Stomach (tissue), 8 donors: ENCODE measurements at regions not wholly inside any gene's neighbourhood (a gene's known extent, or its start where the extent isn't known, plus 50 kb on each side); places are given as distances from the start of the nearest gene placed in this dataset.
"Not testable (repeated sequence)": the region's sequence is repeated elsewhere in the genome, so short reads cannot be mapped to it uniquely, and the experiment has no call there.

Experiments
- DNase-seq, 2 donors: peaks; one replicate each; pipeline versions ENCODE4 v3.0.0 to v3.0.0-alpha.2; 2013 to 2019
- H3K27ac ChIP-seq, 5 donors: fragments of 200-600 bp in 4 of 5; sonication (generic) in 4 of 5; one replicate each; pipeline ENCODE4 v1.5.1; 2013 to 2019; ENCODE audit warnings: mild to moderate bottlenecking in 1 of 5, moderate library complexity in 1 of 5
- H3K27me3 ChIP-seq, 3 donors: fragments of 200-600 bp; sonication (generic); one replicate each; pipeline ENCODE4 v1.5.1; 2017 to 2019; ENCODE audit warnings: mixed run types in 1 of 3
- H3K36me3 ChIP-seq, 4 donors: fragments of 200-600 bp; sonication (generic); 1 replicate in 3 of 4; 2 replicates in 1 of 4; pipeline ENCODE4 v1.5.1; 2016 to 2019
- H3K4me1 ChIP-seq, 4 donors: fragments of 200-600 bp; sonication (generic); one replicate each; pipeline ENCODE4 v1.5.1; 2016 to 2019
- H3K4me3 ChIP-seq, 4 donors: fragments of 200-600 bp; sonication (generic) in 3 of 4; one replicate each; pipeline ENCODE4 v1.5.1; 2016 to 2019; ENCODE audit warnings: mild to moderate bottlenecking in 1 of 4
- H3K9me3 ChIP-seq, 4 donors: fragments of 200-600 bp; sonication (generic); one replicate each; pipeline ENCODE4 v1.5.1; 2016 to 2019
- EP300 ChIP-seq: sonication (generic); formaldehyde crosslinking; IDR thresholded peaks from one replicate; pipeline ENCODE4 v1.6.1; 2017; ENCODE audit warnings: antibody characterized with exemption
- POLR2A ChIP-seq, 4 donors: fragments of 450-650 bp; IDR thresholded peaks; one replicate each; pipeline ENCODE4 v1.6.1; 2016; ENCODE audit warnings: antibody characterized with exemption in 4 of 4, control low read depth in 2 of 4, mild to moderate bottlenecking in 1 of 4, moderate library complexity in 1 of 4
- POLR2AphosphoS5 ChIP-seq, 3 donors: sonication (generic); formaldehyde crosslinking; IDR thresholded peaks; one replicate each; pipeline ENCODE4 v1.6.1; 2016; ENCODE audit warnings: antibody characterized with exemption in 3 of 3
- WGBS, 5 donors: extraction: QIAGEN DNeasy Blood & Tissue Kit in 3 of 5; methylation state at CpG; one replicate each; pipeline versions ENCODE4 v1.1.5 to v1.1.7; 2013 to 2018; 5-methylcytosine and 5-hydroxymethylcytosine counted together
- intact Hi-C: fragments of 100-400 bp; cut with DNase I; formaldehyde crosslinking; loops from one replicate; pipeline ENCODE4 v1.15.1; 2023; ENCODE audit warnings: low total_unique reads
- small RNA-seq, 4 donors: library from RNA; depleted of rRNA; stranded (forward); fragments of <200 nt; gene quantifications; one replicate each; pipeline ENCODE3, GENCODE V24; 2016
- TF ChIP-seq, protein P1 (sequence below), 7 experiments: fragments of 450-650 bp in 4 of 7; fragments of 200-600 bp in 3 of 7; sonication (generic) in 3 of 7; IDR thresholded peaks; one replicate each; pipeline ENCODE4 v1.5.1; 2016 to 2019; ENCODE audit warnings: antibody characterized with exemption in 7 of 7, control low read depth in 2 of 7, mild to moderate bottlenecking in 1 of 7
- donor health status: healthy with polysubstance abuse.
- donor health status: Bipolar disorder and iron deficiency.
- donor health status: healthy.

DNA sequence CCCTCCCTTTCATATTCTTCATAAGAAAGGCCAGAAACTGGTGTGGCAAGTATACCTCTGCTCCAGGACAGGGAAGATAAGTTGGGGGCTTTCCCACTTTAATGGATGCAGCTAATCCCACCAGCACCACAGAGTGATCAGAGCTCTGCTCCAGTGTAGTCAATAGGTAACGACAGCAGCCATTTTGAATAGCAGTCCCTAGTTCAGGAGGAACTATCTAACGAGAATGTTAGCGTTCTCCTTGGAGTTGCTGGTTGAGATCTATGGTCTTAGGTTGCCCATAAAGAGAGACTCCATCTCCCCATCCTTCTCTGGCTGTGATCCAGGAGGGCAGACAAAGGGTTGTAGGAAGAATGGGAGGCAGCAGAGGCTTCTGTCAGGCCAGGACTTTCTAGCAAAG is 64.0 kb upstream of the CCDC90B start:
- intact Hi-C loops = no loop called here
- Histone ChIP-seq H3K27ac (no peak overlapping the region), H3K4me1 (no peaks in the 10 kb centered on the region), H3K9me3 (peaks cover 0 to 4% (median 0%) of the 10 kb centered on the region in 4 donors), H3K27me3 (no peaks in the 10 kb centered on the region), H3K4me3 (no peak overlapping the region), H3K36me3 (no peaks in the 10 kb centered on the region)
- 91 to 98% (median 95%) methylated on average over 3 of the region's 3 CpGs for WGBS, 5 donors
- no peak for DNase-seq
- no peak for TF ChIP-seq POLR2A (IDR thresholded peaks at IDR 0.05)
- TF ChIP-seq, protein P1, sequence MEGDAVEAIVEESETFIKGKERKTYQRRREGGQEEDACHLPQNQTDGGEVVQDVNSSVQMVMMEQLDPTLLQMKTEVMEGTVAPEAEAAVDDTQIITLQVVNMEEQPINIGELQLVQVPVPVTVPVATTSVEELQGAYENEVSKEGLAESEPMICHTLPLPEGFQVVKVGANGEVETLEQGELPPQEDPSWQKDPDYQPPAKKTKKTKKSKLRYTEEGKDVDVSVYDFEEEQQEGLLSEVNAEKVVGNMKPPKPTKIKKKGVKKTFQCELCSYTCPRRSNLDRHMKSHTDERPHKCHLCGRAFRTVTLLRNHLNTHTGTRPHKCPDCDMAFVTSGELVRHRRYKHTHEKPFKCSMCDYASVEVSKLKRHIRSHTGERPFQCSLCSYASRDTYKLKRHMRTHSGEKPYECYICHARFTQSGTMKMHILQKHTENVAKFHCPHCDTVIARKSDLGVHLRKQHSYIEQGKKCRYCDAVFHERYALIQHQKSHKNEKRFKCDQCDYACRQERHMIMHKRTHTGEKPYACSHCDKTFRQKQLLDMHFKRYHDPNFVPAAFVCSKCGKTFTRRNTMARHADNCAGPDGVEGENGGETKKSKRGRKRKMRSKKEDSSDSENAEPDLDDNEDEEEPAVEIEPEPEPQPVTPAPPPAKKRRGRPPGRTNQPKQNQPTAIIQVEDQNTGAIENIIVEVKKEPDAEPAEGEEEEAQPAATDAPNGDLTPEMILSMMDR (IDR thresholded peaks at IDR 0.05) = no peak
- no peak for TF ChIP-seq EP300
- no peak for TF ChIP-seq POLR2AphosphoS5 (IDR thresholded peaks at IDR 0.05)

DNA sequence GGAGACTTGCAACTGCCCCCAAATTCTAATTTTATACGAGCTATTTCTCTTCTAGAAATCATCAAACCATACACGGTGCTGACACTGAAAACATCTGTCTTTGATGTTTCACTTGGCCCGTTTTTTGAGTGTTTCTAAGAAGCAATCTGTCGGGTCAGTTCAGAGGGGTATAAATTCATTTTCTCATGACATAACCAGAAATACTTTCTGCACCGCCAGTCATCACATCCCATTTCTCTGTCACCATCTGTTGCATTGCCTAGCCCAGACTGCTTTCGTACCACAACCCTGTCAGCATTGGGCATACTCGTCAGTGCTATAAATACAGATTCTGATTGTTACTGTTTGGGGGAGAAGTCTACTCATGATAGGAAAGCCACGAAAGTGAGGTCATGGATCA is 63.1 kb upstream of the CCDC90B start:
- intact Hi-C loops = no loop called here
- no peaks in the 10 kb centered on the region for H3K36me3 ChIP-seq

DNA sequence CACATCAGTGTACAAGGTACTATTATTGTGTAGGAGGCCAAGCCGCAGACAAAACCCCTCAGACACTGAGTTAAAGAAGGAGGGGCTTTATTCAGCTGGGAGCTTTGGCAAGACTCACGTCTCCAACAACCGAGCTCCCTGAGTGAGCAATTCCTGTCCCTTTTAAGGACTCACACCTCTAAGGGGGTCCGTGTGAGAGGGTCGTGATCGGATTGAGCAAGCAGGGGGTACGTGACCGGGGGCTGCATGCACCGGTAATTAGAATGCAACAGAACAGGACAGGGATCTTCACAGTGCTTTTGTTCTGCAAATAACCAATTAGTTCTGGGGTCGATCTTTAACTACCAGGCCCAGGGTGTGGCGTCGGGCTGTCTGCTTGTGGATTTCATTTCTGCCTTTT is 60.5 kb upstream of the CCDC90B start:
- H3K9me3 ChIP-seq, intact Hi-C loops, H3K27ac ChIP-seq, H3K27me3 ChIP-seq, DNase-seq, H3K4me1 ChIP-seq, H3K36me3 ChIP-seq, H3K4me3 ChIP-seq: not testable (repeated sequence)
- 90 to 93% (median 91%) methylated on average over 12 of the region's 12 CpGs for WGBS, 5 donors

More for the DNA sequence above, 63.1 kb upstream of the CCDC90B start:
- Histone ChIP-seq H3K9me3 (peaks cover 0 to 4% (median 0%) of the 10 kb centered on the region in 4 donors), H3K4me1 (no peaks in the 10 kb centered on the region), H3K27me3 (no peaks in the 10 kb centered on the region), H3K4me3 (no peak overlapping the region), H3K27ac (no peak overlapping the region)
- 65 to 76% (median 74%) methylated on average over 8 of the region's 8 CpGs for WGBS, 5 donors
- TF ChIP-seq POLR2A (IDR thresholded peaks at IDR 0.05) (no peak), POLR2AphosphoS5 (IDR thresholded peaks at IDR 0.05) (no peak), EP300 (no peak)
- TF ChIP-seq, protein P1 (IDR thresholded peaks at IDR 0.05) = no peak
- DNase-seq = peak in 1 of 2 donors; percentile 11

DNA sequence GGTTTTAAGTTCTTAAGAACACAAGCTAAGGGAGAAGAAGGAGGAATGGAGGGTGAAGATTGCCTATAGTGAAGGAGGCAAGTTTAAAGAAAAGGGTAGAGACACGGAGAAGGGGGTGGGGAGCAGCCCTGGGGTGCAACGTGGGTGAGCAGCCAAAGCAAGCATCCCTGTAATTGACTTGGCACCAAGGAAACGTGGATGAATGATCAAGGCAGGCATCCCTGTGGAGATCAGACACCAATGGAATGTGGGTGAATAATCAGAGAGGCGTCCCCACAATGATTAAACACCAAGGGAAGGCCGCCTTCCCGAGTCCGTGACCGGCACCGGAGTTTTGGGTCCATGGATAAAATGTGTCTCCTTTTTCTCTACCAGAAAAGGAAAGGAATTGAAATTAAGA is 58.4 kb upstream of the CCDC90B start:
- H3K27me3 ChIP-seq, H3K4me1 ChIP-seq, intact Hi-C loops, H3K9me3 ChIP-seq, H3K36me3 ChIP-seq, H3K4me3 ChIP-seq, H3K27ac ChIP-seq, DNase-seq: not testable (repeated sequence)
- 86 to 92% (median 90%) methylated on average over 9 of the region's 9 CpGs for WGBS, 5 donors

DNA sequence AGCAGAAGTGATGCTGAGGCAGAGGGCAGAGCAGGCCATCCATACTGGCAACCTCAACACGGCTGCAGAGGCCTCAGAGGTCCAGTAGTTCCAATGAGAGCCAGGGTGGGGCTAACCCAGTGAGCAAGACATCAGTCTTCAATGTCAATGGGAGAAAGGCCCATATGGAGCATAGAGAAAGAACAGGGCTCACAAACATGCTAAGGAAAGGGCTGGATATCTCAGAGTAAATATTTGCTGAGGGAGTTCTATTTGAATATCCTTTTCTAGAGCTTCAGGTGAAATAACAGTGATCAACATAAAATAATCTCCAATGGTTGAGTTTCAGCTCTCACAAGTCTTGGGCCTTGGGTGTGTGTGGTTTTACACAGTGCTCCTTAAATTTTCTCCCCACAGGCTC is 50.8 kb upstream of the CCDC90B start:
- TF ChIP-seq POLR2AphosphoS5 (IDR thresholded peaks at IDR 0.05) (no peak), EP300 (no peak), POLR2A (IDR thresholded peaks at IDR 0.05) (no peak)
- TF ChIP-seq, protein P1 (IDR thresholded peaks at IDR 0.05) = no peak
- no peak overlapping the region for H3K4me3 ChIP-seq
- H3K27ac ChIP-seq = no peak overlapping the region
- peak in 1 of 2 donors; percentile 16 for DNase-seq
- intact Hi-C loops = no loop called here
- H3K4me1 ChIP-seq = no peaks in the 10 kb centered on the region
- no peaks in the 10 kb centered on the region for H3K36me3 ChIP-seq
- H3K9me3 ChIP-seq = no peaks in the 10 kb centered on the region
- no peaks in the 10 kb centered on the region for H3K27me3 ChIP-seq
- WGBS, 5 donors = 0 to 38% (median 12%) methylated on average over 1 of the region's 1 CpG

Small RNA genes lying in the stretch of these regions (small RNA-seq; reads per million reads assigned to genes)
- 0 reads per million in 4 donors for gene RF01974
